Suprapubic skin (tissue), 4 donors: ENCODE measurements at regions not wholly inside any gene's neighbourhood (a gene's known extent, or its start where the extent isn't known, plus 50 kb on each side); places are given as distances from the start of the nearest gene placed in this dataset.

Source experiments
- EP300 ChIP-seq: sonication (generic); formaldehyde crosslinking; IDR thresholded peaks from one replicate; pipeline ENCODE4 v1.6.1; 2017; ENCODE audit warnings: antibody characterized with exemption
- POLR2A ChIP-seq, 2 donors: fragments of 450-650 bp; IDR thresholded peaks; one replicate each; pipeline ENCODE4 v1.6.1; 2017; ENCODE audit warnings: antibody characterized with exemption in 2 of 2, mild to moderate bottlenecking in 2 of 2, moderate library complexity in 2 of 2
- POLR2AphosphoS5 ChIP-seq, 3 donors: sonication (generic); formaldehyde crosslinking; IDR thresholded peaks; one replicate each; pipeline ENCODE4 v1.6.1; 2017; ENCODE audit warnings: antibody characterized with exemption in 3 of 3
- TF ChIP-seq, protein P1 (sequence below), 2 donors: fragments of 200-600 bp in 1 of 2; fragments of 450-650 bp in 1 of 2; sonication (generic) in 1 of 2; IDR thresholded peaks; one replicate each; pipeline ENCODE4 v1.5.1; 2016 to 2019; ENCODE audit warnings: antibody characterized with exemption in 2 of 2, mild to moderate bottlenecking in 1 of 2, moderate library complexity in 1 of 2

DNA sequence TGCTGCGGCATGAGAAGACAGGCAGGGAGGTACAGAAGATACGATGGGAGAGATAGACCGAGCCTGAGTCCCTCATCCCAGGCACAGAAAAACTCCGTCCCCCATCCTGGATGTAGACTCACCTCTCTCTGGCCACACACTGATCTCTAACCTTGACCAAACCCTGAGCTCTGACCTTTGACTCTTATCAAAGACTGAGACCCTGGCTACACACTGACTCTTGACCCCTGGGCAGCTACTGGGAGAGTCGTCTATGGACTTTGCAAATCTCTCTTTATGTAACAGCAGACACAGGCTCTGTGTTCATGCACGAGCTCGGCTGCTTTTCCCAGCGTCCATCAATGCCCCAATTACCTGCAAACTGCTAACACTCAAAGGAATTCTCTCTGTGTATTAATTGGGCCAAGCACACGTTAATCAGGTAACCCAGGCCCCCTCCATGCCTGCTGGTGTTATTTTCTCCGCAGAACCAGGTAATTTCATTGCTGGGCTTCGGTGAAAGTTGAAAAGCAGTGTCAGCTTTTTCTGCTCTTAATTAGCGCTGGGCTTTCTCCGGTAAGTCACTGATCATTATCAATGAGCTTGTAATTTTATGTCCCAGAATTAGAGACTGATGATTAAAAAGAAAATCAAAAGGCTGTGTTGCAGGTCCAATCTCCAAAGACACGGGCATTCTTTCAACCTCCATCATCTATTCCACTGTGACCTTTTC is 179.4 kb upstream of the NLRP1 start:
- TF ChIP-seq, protein P1, sequence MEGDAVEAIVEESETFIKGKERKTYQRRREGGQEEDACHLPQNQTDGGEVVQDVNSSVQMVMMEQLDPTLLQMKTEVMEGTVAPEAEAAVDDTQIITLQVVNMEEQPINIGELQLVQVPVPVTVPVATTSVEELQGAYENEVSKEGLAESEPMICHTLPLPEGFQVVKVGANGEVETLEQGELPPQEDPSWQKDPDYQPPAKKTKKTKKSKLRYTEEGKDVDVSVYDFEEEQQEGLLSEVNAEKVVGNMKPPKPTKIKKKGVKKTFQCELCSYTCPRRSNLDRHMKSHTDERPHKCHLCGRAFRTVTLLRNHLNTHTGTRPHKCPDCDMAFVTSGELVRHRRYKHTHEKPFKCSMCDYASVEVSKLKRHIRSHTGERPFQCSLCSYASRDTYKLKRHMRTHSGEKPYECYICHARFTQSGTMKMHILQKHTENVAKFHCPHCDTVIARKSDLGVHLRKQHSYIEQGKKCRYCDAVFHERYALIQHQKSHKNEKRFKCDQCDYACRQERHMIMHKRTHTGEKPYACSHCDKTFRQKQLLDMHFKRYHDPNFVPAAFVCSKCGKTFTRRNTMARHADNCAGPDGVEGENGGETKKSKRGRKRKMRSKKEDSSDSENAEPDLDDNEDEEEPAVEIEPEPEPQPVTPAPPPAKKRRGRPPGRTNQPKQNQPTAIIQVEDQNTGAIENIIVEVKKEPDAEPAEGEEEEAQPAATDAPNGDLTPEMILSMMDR (IDR thresholded peaks at IDR 0.05): no peak
- no peak for TF ChIP-seq POLR2A (IDR thresholded peaks at IDR 0.05)
- TF ChIP-seq EP300: no peak
- TF ChIP-seq POLR2AphosphoS5 (IDR thresholded peaks at IDR 0.05): no peak
